ENCODE measurements at regions not wholly inside any gene's neighbourhood (a gene's known extent, or its start where the extent isn't known, plus 50 kb on each side); places are given as distances from the start of the nearest gene placed in this dataset.

GRCh38 chr12:87008785-87009384 is 752.7 kb upstream of the MGAT4C start:
- TF ChIP-seq EZH2phosphoT487 (IDR thresholded peaks at IDR 0.05; ENCODE audit: insufficient read depth, low read depth) (no peak), EZH2 (IDR thresholded peaks at IDR 0.05; ENCODE audit: insufficient read depth, poor library complexity, severe bottlenecking) (no peak)
